MM.1S (cell line): ENCODE measurements at regions not wholly inside any gene's neighbourhood (a gene's known extent, or its start where the extent isn't known, plus 50 kb on each side); places are given as distances from the start of the nearest gene placed in this dataset.

ENCODE experiments used
- DNase-seq: peaks from one replicate; pipeline ENCODE4 v3.0.0-alpha.2; 2015
- H2AFZ ChIP-seq: fragments of 300-600 bp; sonication (generic); 2 replicates; pipeline ENCODE4 v1.6.0; 2016; ENCODE audit warnings: antibody characterized with exemption, low read length
- H3F3A ChIP-seq: fragments of 300-600 bp; sonication (generic); 2 replicates; pipeline ENCODE4 v1.6.1; 2016; ENCODE audit warnings: mild to moderate bottlenecking, antibody characterized with exemption, low read length, moderate library complexity, mixed read lengths; ENCODE audit not compliant: insufficient read depth
- H3K27ac ChIP-seq: fragments of 300-600 bp; sonication (generic); 2 replicates; pipeline ENCODE4 v1.5.1; 2016; ENCODE audit warnings: mild to moderate bottlenecking, low read length
- H3K27me3 ChIP-seq: fragments of 300-600 bp; sonication (generic); replicated peaks from 2 replicates; pipeline ENCODE4 v1.6.0; 2016; ENCODE audit warnings: low read length; ENCODE audit not compliant: insufficient read depth
- H3K36me3 ChIP-seq: fragments of 300-600 bp; sonication (generic); replicated peaks from 2 replicates; pipeline ENCODE4 v1.6.1; 2016; ENCODE audit warnings: mild to moderate bottlenecking, low read length, mixed read lengths; ENCODE audit not compliant: insufficient read depth
- H3K4me1 ChIP-seq: fragments of 300-600 bp; sonication (generic); 2 replicates; pipeline ENCODE4 v1.6.1; 2016; ENCODE audit warnings: low read length, mixed read lengths
- H3K4me2 ChIP-seq: fragments of 300-600 bp; sonication (generic); 2 replicates; pipeline ENCODE4 v1.6.0; 2016; ENCODE audit warnings: low read depth, low read length
- H3K4me3 ChIP-seq: fragments of 300-600 bp; sonication (generic); 2 replicates; pipeline ENCODE4 v1.5.1; 2016; ENCODE audit warnings: low read length, mixed read lengths
- H3K79me2 ChIP-seq: fragments of 300-600 bp; sonication (generic); 2 replicates; pipeline ENCODE4 v1.6.1; 2016; ENCODE audit warnings: mixed run types, low read length, mixed read lengths
- H3K9ac ChIP-seq: fragments of 300-600 bp; sonication (generic); 2 replicates; pipeline ENCODE4 v1.6.1; 2016; ENCODE audit warnings: low read length, mixed read lengths
- H3K9me2 ChIP-seq: fragments of 300-600 bp; sonication (generic); replicated peaks from 2 replicates; pipeline ENCODE4 v1.6.1; 2016; ENCODE audit warnings: mild to moderate bottlenecking, low read length, mixed read lengths; ENCODE audit not compliant: insufficient read depth
- H3K9me3 ChIP-seq: fragments of 300-600 bp; sonication (generic); replicated peaks from 2 replicates; pipeline ENCODE4 v1.6.1; 2016; ENCODE audit warnings: mild to moderate bottlenecking, low read length, mixed read lengths; ENCODE audit not compliant: insufficient read depth
- H4K20me1 ChIP-seq: fragments of 300-600 bp; sonication (generic); 2 replicates; pipeline ENCODE4 v1.6.1; 2016; ENCODE audit warnings: mild to moderate bottlenecking, low read length, moderate library complexity, mixed read lengths; ENCODE audit not compliant: insufficient read depth
- CTCF ChIP-seq: fragments of 300-600 bp; sonication (generic); IDR thresholded peaks from 2 replicates; pipeline ENCODE4 v1.5.1; 2016; ENCODE audit warnings: antibody characterized with exemption, low read length, mixed read lengths
- EZH2 ChIP-seq: fragments of 300-600 bp; sonication (generic); optimal IDR thresholded peaks from 2 replicates; pipeline ENCODE3; 2017; ENCODE audit warnings: low read depth, mild to moderate bottlenecking, antibody characterized with exemption, low read length, mixed read lengths
- EZH2phosphoT487 ChIP-seq: fragments of 300-600 bp; sonication (generic); IDR thresholded peaks from 2 replicates; pipeline ENCODE4 v1.6.1; 2018; ENCODE audit warnings: antibody characterized with exemption, low read length

- no peaks in the 10 kb centered on the region for H3F3A ChIP-seq
- H3K9ac ChIP-seq, result no peak overlapping the region
- TF ChIP-seq EZH2phosphoT487, result no peak
- no peak for TF ChIP-seq CTCF
- TF ChIP-seq EZH2, result no peak
- no peaks in the 10 kb centered on the region for H3K36me3 ChIP-seq
- H3K79me2 ChIP-seq, result no peaks in the 10 kb centered on the region
- H4K20me1 ChIP-seq, result no peaks in the 10 kb centered on the region
- H3K27ac ChIP-seq, result no peak overlapping the region
- no peak for DNase-seq
- H3K4me2 ChIP-seq, result no peak overlapping the region
- H3K27me3 ChIP-seq, result no peaks in the 10 kb centered on the region
- H3K4me1 ChIP-seq, result no peaks in the 10 kb centered on the region
- no peak overlapping the region for H3K4me3 ChIP-seq
- no peaks in the 10 kb centered on the region for H3K9me3 ChIP-seq
- no peaks in the 10 kb centered on the region for H3K9me2 ChIP-seq
- no peak overlapping the region for H2AFZ ChIP-seq
These were observed 98.7 kb upstream of the RFLNA start for GRCh38 chr12:124196236-124196635.

- Histone ChIP-seq H3K4me1 (no peaks in the 10 kb centered on the region), H3K4me2 (no peak overlapping the region), H4K20me1 (no peaks in the 10 kb centered on the region), H3K9me2 (no peaks in the 10 kb centered on the region), H3K27ac (no peak overlapping the region), H3K79me2 (no peaks in the 10 kb centered on the region), H3K4me3 (no peak overlapping the region), H3K27me3 (no peaks in the 10 kb centered on the region), H3F3A (no peaks in the 10 kb centered on the region), H3K36me3 (no peaks in the 10 kb centered on the region), H3K9ac (no peak overlapping the region), H3K9me3 (no peaks in the 10 kb centered on the region), H2AFZ (no peak overlapping the region)
- DNase-seq, result no peak
- TF ChIP-seq CTCF (no peak), EZH2phosphoT487 (no peak), EZH2 (no peak)
These were observed 93.6 kb upstream of the RFLNA start for GRCh38 chr12:124201248-124201647.

- Histone ChIP-seq H3K9ac (no peak overlapping the region), H3K9me2 (no peaks in the 10 kb centered on the region), H3K4me1 (no peaks in the 10 kb centered on the region), H3K27me3 (no peaks in the 10 kb centered on the region), H3K4me3 (no peak overlapping the region), H3K9me3 (no peaks in the 10 kb centered on the region), H4K20me1 (no peaks in the 10 kb centered on the region), H3F3A (no peaks in the 10 kb centered on the region), H3K4me2 (no peak overlapping the region), H3K36me3 (no peaks in the 10 kb centered on the region), H3K27ac (no peak overlapping the region), H2AFZ (no peak overlapping the region), H3K79me2 (no peaks in the 10 kb centered on the region)
- no peak for TF ChIP-seq EZH2phosphoT487
- TF ChIP-seq CTCF, result no peak
- TF ChIP-seq EZH2, result no peak
- no peak for DNase-seq
These were observed 91.7 kb upstream of the RFLNA start for GRCh38 chr12:124203176-124203575.
